ENCODE measurements at regions not wholly inside any gene's neighbourhood (a gene's known extent, or its start where the extent isn't known, plus 50 kb on each side); places are given as distances from the start of the nearest gene placed in this dataset.

- no peaks in the 10 kb centered on the region for H3K27me3 ChIP-seq (ENCODE audit: control insufficient read depth in 1 of 2, insufficient read depth in 1 of 2, low read length in 2 of 2)
- H3K36me3 ChIP-seq (ENCODE audit: control insufficient read depth in 1 of 2, insufficient read depth in 2 of 2, low read depth in 1 of 2, low read length in 2 of 2), result no peaks in the 10 kb centered on the region
- no peaks in the 10 kb centered on the region for H3K9me3 ChIP-seq (ENCODE audit: control insufficient read depth, low read length)
- no peak overlapping the region for H3K27ac ChIP-seq (ENCODE audit: low read length, poor library complexity, severe bottlenecking)
- no peak overlapping the region for H2BK5ac ChIP-seq (ENCODE audit: low read depth, low read length, poor library complexity, severe bottlenecking)
- no CpG with 5 or more reads among the region's 3 CpGs for WGBS
- no peaks in the 10 kb centered on the region for H3K79me1 ChIP-seq (replicated peaks; ENCODE audit: low read length, poor library complexity, severe bottlenecking)
- H4K8ac ChIP-seq (ENCODE audit: low read length), result no peak overlapping the region
- H2BK120ac ChIP-seq (ENCODE audit: low read depth, low read length), result no peak overlapping the region
- H2AFZ ChIP-seq (ENCODE audit: low read depth, low read length), result no peak overlapping the region
- H3K4me3 ChIP-seq (ENCODE audit: insufficient read depth in 1 of 2, low read depth in 1 of 2, low read length in 2 of 2), result no peak overlapping the region
- no peak overlapping the region for H3K9ac ChIP-seq (ENCODE audit: low read length)
- no peak overlapping the region for H4K91ac ChIP-seq (ENCODE audit: low read length)
- no peaks in the 10 kb centered on the region for H3K4me1 ChIP-seq (ENCODE audit: control insufficient read depth, insufficient read depth, low read depth, low read length)
- no peak for DNase-seq
- H2BK15ac ChIP-seq (ENCODE audit: low read depth, poor library complexity, severe bottlenecking), result no peak overlapping the region
- no peak overlapping the region for H2AK5ac ChIP-seq (ENCODE audit: low read length, severe bottlenecking)
- H3K23ac ChIP-seq (ENCODE audit: low read length in 2 of 2), result no peak overlapping the region
- no peak overlapping the region for H3K18ac ChIP-seq (ENCODE audit: low read depth in 1 of 2, low read length in 2 of 2)
- no peak overlapping the region for H2BK12ac ChIP-seq (ENCODE audit: low read length in 2 of 2)
- no peak overlapping the region for H3K4ac ChIP-seq (ENCODE audit: low read depth in 1 of 2, low read length in 2 of 2)
- H3K14ac ChIP-seq (ENCODE audit: low read length in 2 of 2), result no peak overlapping the region
- H3K4me2 ChIP-seq (ENCODE audit: low read length, poor library complexity, severe bottlenecking), result no peak overlapping the region
These were observed 179.2 kb downstream of the NHLRC3 start for GRCh38 chr13:39217471-39217870.

GRCh38 chr13:39224671-39225240, 186.5 kb downstream of the NHLRC3 start:
- Histone ChIP-seq H3K14ac (ENCODE audit: low read length in 2 of 2) (no peak overlapping the region), H2BK12ac (ENCODE audit: low read length in 2 of 2) (no peak overlapping the region), H3K9me3 (ENCODE audit: control insufficient read depth, low read length) (no peaks in the 10 kb centered on the region), H4K91ac (ENCODE audit: low read length) (no peak overlapping the region), H3K4me2 (ENCODE audit: low read length, poor library complexity, severe bottlenecking) (no peak overlapping the region), H3K27ac (ENCODE audit: low read length, poor library complexity, severe bottlenecking) (no peak overlapping the region), H3K9ac (ENCODE audit: low read length) (no peak overlapping the region), H2BK15ac (ENCODE audit: low read depth, poor library complexity, severe bottlenecking) (no peak overlapping the region), H3K18ac (ENCODE audit: low read depth in 1 of 2, low read length in 2 of 2) (no peak overlapping the region), H2AK5ac (ENCODE audit: low read length, severe bottlenecking) (no peak overlapping the region), H3K36me3 (ENCODE audit: control insufficient read depth in 1 of 2, insufficient read depth in 2 of 2, low read depth in 1 of 2, low read length in 2 of 2) (no peaks in the 10 kb centered on the region), H3K4me3 (ENCODE audit: insufficient read depth in 1 of 2, low read depth in 1 of 2, low read length in 2 of 2) (no peak overlapping the region), H3K23ac (ENCODE audit: low read length in 2 of 2) (no peak overlapping the region), H2BK120ac (ENCODE audit: low read depth, low read length) (no peak overlapping the region), H3K4ac (ENCODE audit: low read depth in 1 of 2, low read length in 2 of 2) (no peak overlapping the region), H3K27me3 (ENCODE audit: control insufficient read depth in 1 of 2, insufficient read depth in 1 of 2, low read length in 2 of 2) (no peaks in the 10 kb centered on the region), H2AFZ (ENCODE audit: low read depth, low read length) (no peak overlapping the region), H3K4me1 (ENCODE audit: control insufficient read depth, insufficient read depth, low read depth, low read length) (no peaks in the 10 kb centered on the region), H4K8ac (ENCODE audit: low read length) (no peak overlapping the region), H2BK5ac (ENCODE audit: low read depth, low read length, poor library complexity, severe bottlenecking) (no peak overlapping the region), H3K79me1 (replicated peaks; ENCODE audit: low read length, poor library complexity, severe bottlenecking) (no peaks in the 10 kb centered on the region)
- 88% methylated on average over 3 of the region's 5 CpGs for WGBS
- DNase-seq, result no peak

DNA sequence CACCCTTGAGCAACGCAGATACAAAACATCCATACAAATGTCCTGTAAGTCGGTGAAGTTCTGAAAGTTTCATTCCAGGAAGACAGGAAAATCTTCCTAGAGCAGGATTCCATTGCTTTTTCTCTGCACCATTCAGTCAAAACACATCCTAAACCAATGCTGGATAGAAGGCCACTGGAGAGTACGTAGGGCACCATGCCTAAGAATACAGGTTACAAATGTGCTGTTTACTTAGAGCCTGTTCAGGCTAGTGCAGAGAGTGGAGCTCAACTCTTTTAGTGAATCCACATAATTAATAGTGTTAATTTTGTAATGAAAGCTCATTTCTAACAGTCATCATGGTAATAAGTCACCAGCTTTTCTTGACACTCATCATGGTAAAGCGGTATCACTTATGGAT, 187.6 kb downstream of the NHLRC3 start:
- Histone ChIP-seq H3K18ac (ENCODE audit: low read depth in 1 of 2, low read length in 2 of 2) (no peak overlapping the region), H3K4ac (ENCODE audit: low read depth in 1 of 2, low read length in 2 of 2) (no peak overlapping the region), H2AFZ (ENCODE audit: low read depth, low read length) (no peak overlapping the region), H2BK12ac (ENCODE audit: low read length in 2 of 2) (no peak overlapping the region), H4K91ac (ENCODE audit: low read length) (no peak overlapping the region), H3K4me3 (ENCODE audit: insufficient read depth in 1 of 2, low read depth in 1 of 2, low read length in 2 of 2) (no peak overlapping the region), H4K8ac (ENCODE audit: low read length) (no peak overlapping the region), H2BK5ac (ENCODE audit: low read depth, low read length, poor library complexity, severe bottlenecking) (no peak overlapping the region), H2BK15ac (ENCODE audit: low read depth, poor library complexity, severe bottlenecking) (no peak overlapping the region), H3K79me1 (replicated peaks; ENCODE audit: low read length, poor library complexity, severe bottlenecking) (no peaks in the 10 kb centered on the region), H3K9me3 (ENCODE audit: control insufficient read depth, low read length) (no peaks in the 10 kb centered on the region), H3K27me3 (ENCODE audit: control insufficient read depth in 1 of 2, insufficient read depth in 1 of 2, low read length in 2 of 2) (peaks cover 2 to 3% of the 10 kb centered on the region in 2 experiments), H2BK120ac (ENCODE audit: low read depth, low read length) (no peak overlapping the region), H3K36me3 (ENCODE audit: control insufficient read depth in 1 of 2, insufficient read depth in 2 of 2, low read depth in 1 of 2, low read length in 2 of 2) (no peaks in the 10 kb centered on the region), H3K27ac (ENCODE audit: low read length, poor library complexity, severe bottlenecking) (no peak overlapping the region), H2AK5ac (ENCODE audit: low read length, severe bottlenecking) (no peak overlapping the region), H3K23ac (ENCODE audit: low read length in 2 of 2) (no peak overlapping the region), H3K4me1 (ENCODE audit: control insufficient read depth, insufficient read depth, low read depth, low read length) (no peaks in the 10 kb centered on the region), H3K14ac (ENCODE audit: low read length in 2 of 2) (no peak overlapping the region), H3K4me2 (ENCODE audit: low read length, poor library complexity, severe bottlenecking) (no peak overlapping the region), H3K9ac (ENCODE audit: low read length) (no peak overlapping the region)
- 62% methylated on average over 3 of the region's 4 CpGs for WGBS
- DNase-seq, result no peak

DNA sequence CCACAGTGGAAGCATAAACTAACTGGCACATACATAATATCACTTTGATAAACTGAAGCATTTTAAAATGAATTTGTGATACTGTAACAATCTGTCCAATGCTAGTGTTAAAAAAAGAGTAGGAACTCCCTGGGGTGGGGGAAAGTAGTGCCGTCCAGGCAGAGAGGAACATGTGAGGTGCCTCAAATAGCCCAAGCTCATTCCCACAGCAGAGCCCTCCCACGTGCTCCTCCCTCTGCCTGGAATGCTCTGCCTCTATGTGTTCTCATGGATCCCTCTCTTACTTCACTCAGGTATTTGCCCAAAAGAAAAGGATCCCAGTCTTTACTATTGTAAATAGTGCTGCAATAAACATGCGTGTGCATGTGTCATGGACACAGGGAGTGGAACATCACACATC, 188.1 kb downstream of the NHLRC3 start:
- Histone ChIP-seq H3K9ac (ENCODE audit: low read length) (no peak overlapping the region), H2BK12ac (ENCODE audit: low read length in 2 of 2) (no peak overlapping the region), H3K36me3 (ENCODE audit: control insufficient read depth in 1 of 2, insufficient read depth in 2 of 2, low read depth in 1 of 2, low read length in 2 of 2) (no peaks in the 10 kb centered on the region), H2AK5ac (ENCODE audit: low read length, severe bottlenecking) (no peak overlapping the region), H3K79me1 (replicated peaks; ENCODE audit: low read length, poor library complexity, severe bottlenecking) (no peaks in the 10 kb centered on the region), H3K27ac (ENCODE audit: low read length, poor library complexity, severe bottlenecking) (no peak overlapping the region), H3K4ac (ENCODE audit: low read depth in 1 of 2, low read length in 2 of 2) (no peak overlapping the region), H3K18ac (ENCODE audit: low read depth in 1 of 2, low read length in 2 of 2) (no peak overlapping the region), H4K8ac (ENCODE audit: low read length) (no peak overlapping the region), H2BK120ac (ENCODE audit: low read depth, low read length) (no peak overlapping the region), H3K23ac (ENCODE audit: low read length in 2 of 2) (no peak overlapping the region), H3K4me3 (ENCODE audit: insufficient read depth in 1 of 2, low read depth in 1 of 2, low read length in 2 of 2) (no peak overlapping the region), H2BK5ac (ENCODE audit: low read depth, low read length, poor library complexity, severe bottlenecking) (no peak overlapping the region), H3K9me3 (ENCODE audit: control insufficient read depth, low read length) (no peaks in the 10 kb centered on the region), H3K27me3 (ENCODE audit: control insufficient read depth in 1 of 2, insufficient read depth in 1 of 2, low read length in 2 of 2) (peaks cover 3 to 6% of the 10 kb centered on the region in 2 experiments), H4K91ac (ENCODE audit: low read length) (no peak overlapping the region), H3K4me1 (ENCODE audit: control insufficient read depth, insufficient read depth, low read depth, low read length) (no peaks in the 10 kb centered on the region), H2AFZ (ENCODE audit: low read depth, low read length) (no peak overlapping the region), H3K4me2 (ENCODE audit: low read length, poor library complexity, severe bottlenecking) (no peak overlapping the region), H2BK15ac (ENCODE audit: low read depth, poor library complexity, severe bottlenecking) (no peak overlapping the region), H3K14ac (ENCODE audit: low read length in 2 of 2) (no peak overlapping the region)
- WGBS, result 62% methylated on average over 3 of the region's 3 CpGs
- DNase-seq, result no peak
